ENCODE measurements at regions not wholly inside any gene's neighbourhood (a gene's known extent, or its start where the extent isn't known, plus 50 kb on each side); places are given as distances from the start of the nearest gene placed in this dataset.

DNA sequence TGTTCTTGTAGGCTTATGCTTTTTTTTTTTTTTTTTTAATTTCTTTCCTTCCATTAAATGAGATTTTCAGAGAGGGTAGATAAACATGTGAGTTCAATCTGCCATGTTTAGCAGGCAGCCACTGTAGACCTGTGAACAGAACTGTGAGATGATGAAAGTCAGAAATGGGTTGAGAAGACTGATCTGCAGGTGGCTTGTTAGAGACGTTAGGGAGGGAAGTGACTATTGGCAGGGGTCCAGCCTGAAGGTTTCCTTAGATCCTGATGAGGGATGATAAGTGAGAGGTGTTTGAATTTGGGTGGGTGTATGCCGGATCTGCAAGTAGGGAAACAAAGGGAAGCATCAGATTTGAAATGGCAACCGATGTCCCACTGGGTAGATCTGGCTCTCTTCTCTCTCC lies 157.8 kb downstream of the HS3ST3B1 start:
- no peak overlapping the region for H3K4me2 ChIP-seq (ENCODE audit: low read length)
- no peak overlapping the region for H3K4me3 ChIP-seq (ENCODE audit: low read length)
- no CpG with 5 or more reads among the region's 3 CpGs for WGBS (ENCODE audit: extremely low coverage, insufficient coverage, low lambda C conversion rate)
- H3K79me2 ChIP-seq (ENCODE audit: control insufficient read depth, insufficient read depth, low read length), result no peaks in the 10 kb centered on the region
- no peak overlapping the region for H4K5ac ChIP-seq (ENCODE audit: low read length)
- no peaks in the 10 kb centered on the region for H3K27me3 ChIP-seq (ENCODE audit: insufficient read depth, low read length, poor library complexity)
- no peaks in the 10 kb centered on the region for H3K79me1 ChIP-seq (ENCODE audit: low read length)
- H3K23ac ChIP-seq (ENCODE audit: low read length), result no peak overlapping the region
- no peak overlapping the region for H2AK5ac ChIP-seq (ENCODE audit: low read length)
- no peak overlapping the region for H3K56ac ChIP-seq (ENCODE audit: low read length)
- H3K9ac ChIP-seq (ENCODE audit: low read length), result no peak overlapping the region
- H4K8ac ChIP-seq (ENCODE audit: low read depth, low read length), result no peak overlapping the region
- no peak overlapping the region for H3K18ac ChIP-seq (ENCODE audit: low read length)
- no peaks in the 10 kb centered on the region for H3K36me3 ChIP-seq (ENCODE audit: control insufficient read depth, insufficient read depth, low read length)
- peaks cover 6% of the 10 kb centered on the region for H3K4me1 ChIP-seq (ENCODE audit: control insufficient read depth, low read depth, low read length)
- no peak overlapping the region for H3K27ac ChIP-seq (ENCODE audit: low read depth, low read length)
- H2BK5ac ChIP-seq (ENCODE audit: low read length), result no peak overlapping the region
- no peak overlapping the region for H2BK15ac ChIP-seq (replicated peaks; ENCODE audit: low read depth)
- peak; percentile 31 for DNase-seq
- no peak overlapping the region for H3K4ac ChIP-seq (ENCODE audit: low read depth, low read length)
- no peak overlapping the region for H2BK120ac ChIP-seq (ENCODE audit: low read depth, low read length)

DNA sequence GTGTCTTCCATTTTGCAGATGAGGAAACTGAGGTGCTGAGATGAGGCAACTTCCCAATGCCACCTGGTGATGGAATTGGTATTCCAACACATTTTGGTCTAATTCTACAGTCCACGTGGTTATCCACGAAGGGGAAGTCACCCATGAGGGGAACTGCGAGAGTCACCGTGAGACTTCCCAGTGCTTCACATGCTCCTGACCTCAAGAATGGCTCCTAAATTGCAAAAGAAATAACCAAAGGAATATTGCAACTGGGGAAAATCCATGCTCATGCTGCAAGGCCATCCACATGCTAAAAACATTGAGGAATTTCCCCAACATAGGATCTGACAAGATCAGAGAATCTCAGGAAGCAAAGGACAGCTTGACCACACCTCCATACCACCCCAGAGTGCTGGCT lies 153.9 kb downstream of the HS3ST3B1 start:
- H3K4me3 ChIP-seq (ENCODE audit: low read length), result no peak overlapping the region

GRCh38 chr17:14452856-14453255 lies 152.0 kb downstream of the HS3ST3B1 start:
- H3K56ac ChIP-seq (ENCODE audit: low read length), result no peak overlapping the region
- H4K5ac ChIP-seq (ENCODE audit: low read length), result no peak overlapping the region
- no peak overlapping the region for H3K9ac ChIP-seq (ENCODE audit: low read length)
- no peak overlapping the region for H2BK15ac ChIP-seq (replicated peaks; ENCODE audit: low read depth)
- H3K18ac ChIP-seq (ENCODE audit: low read length), result no peak overlapping the region
- no peak overlapping the region for H3K4me2 ChIP-seq (ENCODE audit: low read length)
- no peak overlapping the region for H2AK5ac ChIP-seq (ENCODE audit: low read length)
- no peaks in the 10 kb centered on the region for H3K36me3 ChIP-seq (ENCODE audit: control insufficient read depth, insufficient read depth, low read length)
- H4K8ac ChIP-seq (ENCODE audit: low read depth, low read length), result no peak overlapping the region
- no peaks in the 10 kb centered on the region for H3K27me3 ChIP-seq (ENCODE audit: insufficient read depth, low read length, poor library complexity)
- peaks cover 5% of the 10 kb centered on the region for H3K4me1 ChIP-seq (ENCODE audit: control insufficient read depth, low read depth, low read length)
- no peaks in the 10 kb centered on the region for H3K79me2 ChIP-seq (ENCODE audit: control insufficient read depth, insufficient read depth, low read length)
- H3K27ac ChIP-seq (ENCODE audit: low read depth, low read length), result no peak overlapping the region
- no peak overlapping the region for H2BK120ac ChIP-seq (ENCODE audit: low read depth, low read length)
- H3K4ac ChIP-seq (ENCODE audit: low read depth, low read length), result no peak overlapping the region
- H3K79me1 ChIP-seq (ENCODE audit: low read length), result no peaks in the 10 kb centered on the region
- no CpG with 5 or more reads among the region's 1 CpG for WGBS (ENCODE audit: extremely low coverage, insufficient coverage, low lambda C conversion rate)
- DNase-seq, result no peak
- H3K4me3 ChIP-seq (ENCODE audit: low read length), result no peak overlapping the region
- H3K23ac ChIP-seq (ENCODE audit: low read length), result no peak overlapping the region
- H2BK5ac ChIP-seq (ENCODE audit: low read length), result no peak overlapping the region

More for the DNA sequence above, 153.9 kb downstream of the HS3ST3B1 start:
- peaks cover 11% of the 10 kb centered on the region for H3K4me1 ChIP-seq (ENCODE audit: control insufficient read depth, low read depth, low read length)
- no peak overlapping the region for H3K23ac ChIP-seq (ENCODE audit: low read length)
- H3K4ac ChIP-seq (ENCODE audit: low read depth, low read length), result no peak overlapping the region
- H4K5ac ChIP-seq (ENCODE audit: low read length), result no peak overlapping the region
- no peak overlapping the region for H3K9ac ChIP-seq (ENCODE audit: low read length)
- H2AK5ac ChIP-seq (ENCODE audit: low read length), result peak overlapping the region; percentile 31
- H3K79me1 ChIP-seq (ENCODE audit: low read length), result no peaks in the 10 kb centered on the region
- H3K79me2 ChIP-seq (ENCODE audit: control insufficient read depth, insufficient read depth, low read length), result no peaks in the 10 kb centered on the region
- H3K56ac ChIP-seq (ENCODE audit: low read length), result no peak overlapping the region
- H3K27me3 ChIP-seq (ENCODE audit: insufficient read depth, low read length, poor library complexity), result no peaks in the 10 kb centered on the region
- H2BK5ac ChIP-seq (ENCODE audit: low read length), result no peak overlapping the region
- H2BK15ac ChIP-seq (replicated peaks; ENCODE audit: low read depth), result no peak overlapping the region
- WGBS (ENCODE audit: extremely low coverage, insufficient coverage, low lambda C conversion rate), result no CpG with 5 or more reads among the region's 4 CpGs
- H3K27ac ChIP-seq (ENCODE audit: low read depth, low read length), result no peak overlapping the region
- no peak for DNase-seq
- H3K36me3 ChIP-seq (ENCODE audit: control insufficient read depth, insufficient read depth, low read length), result no peaks in the 10 kb centered on the region
- H2BK120ac ChIP-seq (ENCODE audit: low read depth, low read length), result no peak overlapping the region
- no peak overlapping the region for H4K8ac ChIP-seq (ENCODE audit: low read depth, low read length)
- no peak overlapping the region for H3K4me2 ChIP-seq (ENCODE audit: low read length)
- H3K18ac ChIP-seq (ENCODE audit: low read length), result no peak overlapping the region

- H2BK15ac ChIP-seq (replicated peaks; ENCODE audit: low read depth), result no peak overlapping the region
- peak; percentile 96 for DNase-seq
- no peak overlapping the region for H4K8ac ChIP-seq (ENCODE audit: low read depth, low read length)
- H3K27me3 ChIP-seq (ENCODE audit: insufficient read depth, low read length, poor library complexity), result no peaks in the 10 kb centered on the region
- H3K4me1 ChIP-seq (ENCODE audit: control insufficient read depth, low read depth, low read length), result peaks cover 5% of the 10 kb centered on the region
- no peak overlapping the region for H3K4me3 ChIP-seq (ENCODE audit: low read length)
- H2AK5ac ChIP-seq (ENCODE audit: low read length), result no peak overlapping the region
- H3K9ac ChIP-seq (ENCODE audit: low read length), result no peak overlapping the region
- no peak overlapping the region for H2BK120ac ChIP-seq (ENCODE audit: low read depth, low read length)
- H3K79me2 ChIP-seq (ENCODE audit: control insufficient read depth, insufficient read depth, low read length), result no peaks in the 10 kb centered on the region
- H3K79me1 ChIP-seq (ENCODE audit: low read length), result no peaks in the 10 kb centered on the region
- no peak overlapping the region for H4K5ac ChIP-seq (ENCODE audit: low read length)
- H3K18ac ChIP-seq (ENCODE audit: low read length), result no peak overlapping the region
- H3K27ac ChIP-seq (ENCODE audit: low read depth, low read length), result peak overlapping the region; percentile 53
- peak overlapping the region; percentile 75 for H2BK5ac ChIP-seq (ENCODE audit: low read length)
- peak overlapping the region; percentile 17 for H3K4ac ChIP-seq (ENCODE audit: low read depth, low read length)
- no peak overlapping the region for H3K4me2 ChIP-seq (ENCODE audit: low read length)
- H3K56ac ChIP-seq (ENCODE audit: low read length), result peak overlapping the region; percentile 35
- peak overlapping the region; percentile 2 for H3K23ac ChIP-seq (ENCODE audit: low read length)
- H3K36me3 ChIP-seq (ENCODE audit: control insufficient read depth, insufficient read depth, low read length), result no peaks in the 10 kb centered on the region
- whole genome bisulfite sequencing (ENCODE audit: extremely low coverage, insufficient coverage, low lambda C conversion rate), result no CpG with 5 or more reads among the region's 11 CpGs
Observed at GRCh38 chr17:14451729-14452191, 150.9 kb downstream of the HS3ST3B1 start.

- H2BK120ac ChIP-seq (ENCODE audit: low read depth, low read length), result no peak overlapping the region
- WGBS (ENCODE audit: extremely low coverage, insufficient coverage, low lambda C conversion rate), result no CpG with 5 or more reads among the region's 2 CpGs
- no peak overlapping the region for H3K27ac ChIP-seq (ENCODE audit: low read depth, low read length)
- DNase-seq, result no peak
- H3K23ac ChIP-seq (ENCODE audit: low read length), result no peak overlapping the region
- no peak overlapping the region for H2BK5ac ChIP-seq (ENCODE audit: low read length)
- H3K4me2 ChIP-seq (ENCODE audit: low read length), result no peak overlapping the region
- H4K8ac ChIP-seq (ENCODE audit: low read depth, low read length), result no peak overlapping the region
- no peak overlapping the region for H2BK15ac ChIP-seq (replicated peaks; ENCODE audit: low read depth)
- no peaks in the 10 kb centered on the region for H3K36me3 ChIP-seq (ENCODE audit: control insufficient read depth, insufficient read depth, low read length)
- H3K56ac ChIP-seq (ENCODE audit: low read length), result no peak overlapping the region
- peak overlapping the region; percentile 3 for H2AK5ac ChIP-seq (ENCODE audit: low read length)
- H3K9ac ChIP-seq (ENCODE audit: low read length), result no peak overlapping the region
- H3K18ac ChIP-seq (ENCODE audit: low read length), result no peak overlapping the region
- no peaks in the 10 kb centered on the region for H3K79me1 ChIP-seq (ENCODE audit: low read length)
- H3K4me1 ChIP-seq (ENCODE audit: control insufficient read depth, low read depth, low read length), result peaks cover 5% of the 10 kb centered on the region
- H4K5ac ChIP-seq (ENCODE audit: low read length), result no peak overlapping the region
- H3K4me3 ChIP-seq (ENCODE audit: low read length), result no peak overlapping the region
- no peak overlapping the region for H3K4ac ChIP-seq (ENCODE audit: low read depth, low read length)
- no peaks in the 10 kb centered on the region for H3K79me2 ChIP-seq (ENCODE audit: control insufficient read depth, insufficient read depth, low read length)
- H3K27me3 ChIP-seq (ENCODE audit: insufficient read depth, low read length, poor library complexity), result no peaks in the 10 kb centered on the region
Observed at GRCh38 chr17:14448818-14449217, 147.9 kb downstream of the HS3ST3B1 start.

GRCh38 chr17:14446825-14447224 lies 145.9 kb downstream of the HS3ST3B1 start:
- Histone ChIP-seq H2BK120ac (ENCODE audit: low read depth, low read length) (no peak overlapping the region), H2BK5ac (ENCODE audit: low read length) (no peak overlapping the region), H3K4me3 (ENCODE audit: low read length) (no peak overlapping the region), H3K18ac (ENCODE audit: low read length) (no peak overlapping the region), H3K56ac (ENCODE audit: low read length) (no peak overlapping the region), H2BK15ac (replicated peaks; ENCODE audit: low read depth) (no peak overlapping the region), H2AK5ac (ENCODE audit: low read length) (no peak overlapping the region), H3K79me2 (ENCODE audit: control insufficient read depth, insufficient read depth, low read length) (no peaks in the 10 kb centered on the region), H3K27me3 (ENCODE audit: insufficient read depth, low read length, poor library complexity) (no peaks in the 10 kb centered on the region), H4K5ac (ENCODE audit: low read length) (no peak overlapping the region), H3K36me3 (ENCODE audit: control insufficient read depth, insufficient read depth, low read length) (no peaks in the 10 kb centered on the region), H3K23ac (ENCODE audit: low read length) (no peak overlapping the region), H3K9ac (ENCODE audit: low read length) (no peak overlapping the region), H3K4ac (ENCODE audit: low read depth, low read length) (no peak overlapping the region), H3K4me2 (ENCODE audit: low read length) (no peak overlapping the region), H3K4me1 (ENCODE audit: control insufficient read depth, low read depth, low read length) (peaks cover 2% of the 10 kb centered on the region), H4K8ac (ENCODE audit: low read depth, low read length) (no peak overlapping the region), H3K79me1 (ENCODE audit: low read length) (no peaks in the 10 kb centered on the region), H3K27ac (ENCODE audit: low read depth, low read length) (no peak overlapping the region)
- no peak for DNase-seq
- no CpG with 5 or more reads among the region's 2 CpGs for WGBS (ENCODE audit: extremely low coverage, insufficient coverage, low lambda C conversion rate)

Measured in mesendoderm (in vitro differentiated cells).